ENCODE measurements at regions not wholly inside any gene's neighbourhood (a gene's known extent, or its start where the extent isn't known, plus 50 kb on each side); places are given as distances from the start of the nearest gene placed in this dataset.

- H3K27ac ChIP-seq = no peak overlapping the region
- H3K36me3 ChIP-seq = no peaks in the 10 kb centered on the region
- no peaks in the 10 kb centered on the region for H3K4me1 ChIP-seq
- intact Hi-C loops (cut with DNase I; ENCODE audit: low total_unique reads) = no loop called here
- no peak overlapping the region for H3K4me3 ChIP-seq
- DNase-seq = no peak
- H3K27me3 ChIP-seq = no peaks in the 10 kb centered on the region
- TF ChIP-seq CTCF (IDR thresholded peaks at IDR 0.05) = no peak
- TF ChIP-seq POLR2A (IDR thresholded peaks at IDR 0.05) = no peak
- no peaks in the 10 kb centered on the region for H3K9me3 ChIP-seq
Observed at GRCh38 chr11:111166598-111166997, 78.9 kb upstream of the POU2AF2 start.

GRCh38 chr11:111162305-111162704, 83.2 kb upstream of the POU2AF2 start:
- TF ChIP-seq POLR2A (IDR thresholded peaks at IDR 0.05) (no peak), CTCF (IDR thresholded peaks at IDR 0.05) (no peak)
- Histone ChIP-seq H3K4me1 (no peaks in the 10 kb centered on the region), H3K27ac (no peak overlapping the region), H3K36me3 (no peaks in the 10 kb centered on the region), H3K27me3 (no peaks in the 10 kb centered on the region), H3K4me3 (no peak overlapping the region), H3K9me3 (no peaks in the 10 kb centered on the region)
- intact Hi-C loops (cut with DNase I; ENCODE audit: low total_unique reads) = no loop called here
- DNase-seq = no peak

DNA sequence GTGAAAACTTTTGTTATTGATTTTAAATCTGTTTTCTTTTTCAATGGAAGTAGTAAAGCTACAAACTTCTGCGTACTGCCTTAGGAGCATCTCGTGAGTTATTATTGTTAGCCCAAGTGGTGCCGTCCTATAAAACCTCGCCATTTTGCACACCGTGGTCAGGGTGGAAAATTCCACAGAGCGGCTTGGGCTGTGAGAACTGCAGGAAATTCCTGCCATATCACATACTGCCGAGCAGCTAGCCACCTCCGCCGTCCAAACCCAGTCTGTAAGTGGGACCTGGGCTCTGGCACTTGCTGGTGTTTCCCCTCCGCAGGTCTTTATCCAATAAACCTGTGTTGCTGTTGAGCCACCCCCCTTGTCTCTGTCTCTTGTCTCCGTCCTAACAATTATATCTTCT, 88.0 kb upstream of the POU2AF2 start:
- Histone ChIP-seq H3K9me3 (no peaks in the 10 kb centered on the region), H3K4me1 (no peaks in the 10 kb centered on the region), H3K36me3 (no peaks in the 10 kb centered on the region), H3K4me3 (no peak overlapping the region), H3K27me3 (no peaks in the 10 kb centered on the region), H3K27ac (no peak overlapping the region)
- TF ChIP-seq POLR2A (IDR thresholded peaks at IDR 0.05) = no peak
- no peak for TF ChIP-seq CTCF (IDR thresholded peaks at IDR 0.05)
- intact Hi-C loops (cut with DNase I; ENCODE audit: low total_unique reads) = no loop called here
- DNase-seq = no peak

DNA sequence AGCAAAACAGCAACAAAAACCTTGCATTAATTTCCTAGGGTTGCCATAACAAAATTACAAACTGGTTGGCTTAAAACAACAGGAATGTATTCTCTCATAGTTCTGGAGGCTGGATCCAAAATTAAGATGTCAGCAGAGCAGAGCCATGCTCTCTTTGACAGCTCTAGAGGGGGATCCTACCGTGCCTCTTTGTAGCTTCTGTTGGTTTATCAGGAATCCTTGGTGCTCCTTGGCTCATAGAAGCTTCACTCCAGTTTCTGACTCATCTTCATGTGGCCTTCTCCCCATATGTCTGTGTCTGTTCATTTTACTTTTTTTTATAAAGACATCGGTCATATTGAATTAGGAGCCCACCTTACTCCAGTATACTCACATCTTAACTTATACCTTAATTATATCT, 90.5 kb upstream of the POU2AF2 start:
- intact Hi-C loops (cut with DNase I; ENCODE audit: low total_unique reads) = no loop called here
- Histone ChIP-seq H3K9me3 (no peaks in the 10 kb centered on the region), H3K4me3 (no peak overlapping the region), H3K4me1 (no peaks in the 10 kb centered on the region), H3K27me3 (no peaks in the 10 kb centered on the region), H3K27ac (no peak overlapping the region), H3K36me3 (no peaks in the 10 kb centered on the region)
- DNase-seq = no peak
- TF ChIP-seq POLR2A (IDR thresholded peaks at IDR 0.05) = no peak
- TF ChIP-seq CTCF (IDR thresholded peaks at IDR 0.05) = no peak

DNA sequence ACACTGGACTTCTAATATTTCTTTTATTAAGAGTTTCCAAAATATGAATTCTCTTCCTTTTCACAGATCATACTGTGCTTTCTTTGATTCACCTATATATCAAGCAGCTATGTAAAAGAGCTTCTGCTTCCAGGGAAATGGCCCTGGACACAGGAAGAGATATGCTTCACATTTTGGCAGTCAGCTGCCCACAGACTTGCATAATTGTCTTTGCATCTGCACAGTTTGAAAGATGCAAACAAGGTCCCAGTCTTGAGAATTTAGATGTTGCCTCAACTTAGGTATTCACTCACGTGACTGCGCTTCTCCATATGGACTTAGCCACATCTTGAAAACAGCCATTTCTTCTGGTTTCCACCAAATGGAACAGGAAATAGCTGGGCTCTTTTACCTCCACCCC, 92.3 kb upstream of the POU2AF2 start:
- H3K27me3 ChIP-seq = no peaks in the 10 kb centered on the region
- no peak for DNase-seq
- no peaks in the 10 kb centered on the region for H3K4me1 ChIP-seq
- no peaks in the 10 kb centered on the region for H3K9me3 ChIP-seq
- no peak overlapping the region for H3K4me3 ChIP-seq
- H3K27ac ChIP-seq = no peak overlapping the region
- no peaks in the 10 kb centered on the region for H3K36me3 ChIP-seq
- intact Hi-C loops (cut with DNase I; ENCODE audit: low total_unique reads) = no loop called here
- no peak for TF ChIP-seq CTCF (IDR thresholded peaks at IDR 0.05)
- no peak for TF ChIP-seq POLR2A (IDR thresholded peaks at IDR 0.05)

Measured in uterus (tissue), 3 donors.